ENCODE measurements at regions not wholly inside any gene's neighbourhood (a gene's known extent, or its start where the extent isn't known, plus 50 kb on each side); places are given as distances from the start of the nearest gene placed in this dataset.

GRCh38 chr17:70327279-70327678 lies 157.9 kb downstream of the KCNJ2 start:
- TF ChIP-seq CTCF (IDR thresholded peaks at IDR 0.05) (no peak), POLR2A (IDR thresholded peaks at IDR 0.05) (no peak)
